Fibroblast of lung (primary cell): ENCODE measurements at regions not wholly inside any gene's neighbourhood (a gene's known extent, or its start where the extent isn't known, plus 50 kb on each side); places are given as distances from the start of the nearest gene placed in this dataset.

Experiments used
- DNase-seq, 2 donors: peaks; one replicate each; pipeline versions ENCODE4 v3.0.0 to v3.0.0-alpha.2; 2010; ENCODE audit warnings: low read depth in 2 of 2
- H2AFZ ChIP-seq: 2 replicates; pipeline ENCODE4 v1.5.1; 2012; ENCODE audit warnings: low read length, control low read depth, inconsistent platforms
- H3K27ac ChIP-seq: 2 replicates; pipeline ENCODE4 v1.5.1; 2011; ENCODE audit warnings: low read length, control low read depth; ENCODE audit not compliant: insufficient read depth
- H3K27me3 ChIP-seq: 2 replicates; pipeline ENCODE4 v1.5.1; 2011; ENCODE audit warnings: mild to moderate bottlenecking, low read length; ENCODE audit not compliant: control insufficient read depth, insufficient read depth
- H3K36me3 ChIP-seq: 2 replicates; pipeline ENCODE4 v1.5.1; 2011; ENCODE audit warnings: low read length; ENCODE audit not compliant: control insufficient read depth, insufficient read depth
- H3K4me1 ChIP-seq: 2 replicates; pipeline ENCODE4 v1.5.1; 2011; ENCODE audit warnings: low read length; ENCODE audit not compliant: control insufficient read depth, insufficient read depth; ENCODE audit errors: extremely low read depth
- H3K4me2 ChIP-seq: 2 replicates; pipeline ENCODE4 v1.5.1; 2011; ENCODE audit warnings: low read length, control low read depth; ENCODE audit not compliant: insufficient read depth; ENCODE audit errors: extremely low read depth
- H3K4me3 ChIP-seq, 4 experiments: fragments of 200-600 bp in 1 of 4; sonication (generic) in 1 of 4; replicated peaks in 1 of 4; 2 replicates each; pipeline ENCODE4 v1.5.1; 2011 to 2016; ENCODE audit warnings: low read length in 4 of 4, low read depth in 3 of 4, mild to moderate bottlenecking in 3 of 4, control low read depth in 2 of 4, inconsistent platforms in 1 of 4, mixed read lengths in 1 of 4; ENCODE audit not compliant: insufficient read depth in 1 of 4; ENCODE audit errors: control extremely low read depth in 1 of 4
- H3K79me2 ChIP-seq: 2 replicates; pipeline ENCODE4 v1.5.1; 2012; ENCODE audit warnings: mild to moderate bottlenecking, low read length, inconsistent platforms; ENCODE audit not compliant: control insufficient read depth, insufficient read depth
- H3K9ac ChIP-seq: 2 replicates; pipeline ENCODE4 v1.5.1; 2011; ENCODE audit warnings: mild to moderate bottlenecking, low read length, control low read depth; ENCODE audit not compliant: insufficient read depth
- H3K9me3 ChIP-seq: 2 replicates; pipeline ENCODE4 v1.5.1; 2012; ENCODE audit warnings: low read depth, low read length; ENCODE audit not compliant: control insufficient read depth, insufficient read depth
- H4K20me1 ChIP-seq: 2 replicates; pipeline ENCODE4 v1.5.1; 2011; ENCODE audit warnings: low read length; ENCODE audit not compliant: control insufficient read depth, insufficient read depth; ENCODE audit errors: extremely low read depth
- CTCF ChIP-seq, 2 donors: IDR thresholded peaks in 1 of 2; conservative IDR thresholded peaks in 1 of 2; 1 replicate in 1 of 2; 2 replicates in 1 of 2; pipeline ENCODE4 v1.5.1; 2011 to 2012; ENCODE audit warnings: low read length in 2 of 2, control low read depth in 1 of 2, inconsistent platforms in 1 of 2, low read depth in 1 of 2, mild to moderate bottlenecking in 1 of 2
- EZH2 ChIP-seq: IDR thresholded peaks from 2 replicates; pipeline ENCODE4 v1.5.1; 2012; ENCODE audit warnings: low read length, control low read depth, mild to moderate bottlenecking; ENCODE audit errors: missing control alignments

- no peaks in the 10 kb centered on the region for H3K79me2 ChIP-seq
- no peak overlapping the region for H3K4me3 ChIP-seq
Observed at GRCh38 chr4:84085986-84086385, 413.1 kb downstream of the NKX6-1 start.

GRCh38 chr4:84070289-84070688, 428.8 kb downstream of the NKX6-1 start:
- Histone ChIP-seq H3K9ac (no peak overlapping the region), H3K36me3 (no peaks in the 10 kb centered on the region), H2AFZ (no peak overlapping the region), H3K4me1 (no peaks in the 10 kb centered on the region), H3K9me3 (no peaks in the 10 kb centered on the region), H3K27ac (no peak overlapping the region), H3K4me3 (no peak overlapping the region), H3K27me3 (no peaks in the 10 kb centered on the region), H3K4me2 (no peak overlapping the region), H4K20me1 (no peaks in the 10 kb centered on the region), H3K79me2 (no peaks in the 10 kb centered on the region)
- TF ChIP-seq CTCF (conservative IDR thresholded peaks at IDR 0.05 in 1 of 2, IDR thresholded peaks at IDR 0.05 in 1 of 2; ENCODE audit: low read depth in 1 of 2, low read length in 2 of 2) (no peak), EZH2 (no peak)
- no peak for DNase-seq

More at GRCh38 chr4:84085986-84086385, 413.1 kb downstream of the NKX6-1 start:
- DNase-seq: no peak
- H3K9me3 ChIP-seq: no peaks in the 10 kb centered on the region
- H3K9ac ChIP-seq: no peak overlapping the region
- no peaks in the 10 kb centered on the region for H3K4me1 ChIP-seq
- no peak overlapping the region for H3K4me2 ChIP-seq
- H3K27me3 ChIP-seq: no peaks in the 10 kb centered on the region
- no peak overlapping the region for H2AFZ ChIP-seq
- TF ChIP-seq CTCF (conservative IDR thresholded peaks at IDR 0.05 in 1 of 2, IDR thresholded peaks at IDR 0.05 in 1 of 2; ENCODE audit: low read depth in 1 of 2, low read length in 2 of 2) (no peak), EZH2 (no peak)
- H3K27ac ChIP-seq: no peak overlapping the region
- no peaks in the 10 kb centered on the region for H4K20me1 ChIP-seq
- H3K36me3 ChIP-seq: no peaks in the 10 kb centered on the region

GRCh38 chr4:84063619-84064018, 435.5 kb downstream of the NKX6-1 start:
- no peaks in the 10 kb centered on the region for H3K79me2 ChIP-seq
- DNase-seq: no peak
- no peaks in the 10 kb centered on the region for H3K4me1 ChIP-seq
- H3K4me3 ChIP-seq: no peak overlapping the region
- no peaks in the 10 kb centered on the region for H4K20me1 ChIP-seq
- no peaks in the 10 kb centered on the region for H3K36me3 ChIP-seq
- no peaks in the 10 kb centered on the region for H3K9me3 ChIP-seq
- H3K4me2 ChIP-seq: no peak overlapping the region
- H3K27ac ChIP-seq: no peak overlapping the region
- H3K27me3 ChIP-seq: no peaks in the 10 kb centered on the region
- TF ChIP-seq EZH2 (no peak), CTCF (conservative IDR thresholded peaks at IDR 0.05 in 1 of 2, IDR thresholded peaks at IDR 0.05 in 1 of 2; ENCODE audit: low read depth in 1 of 2, low read length in 2 of 2) (no peak)
- H2AFZ ChIP-seq: no peak overlapping the region
- H3K9ac ChIP-seq: no peak overlapping the region
